HUES48 (cell line): ENCODE measurements at regions not wholly inside any gene's neighbourhood (a gene's known extent, or its start where the extent isn't known, plus 50 kb on each side); places are given as distances from the start of the nearest gene placed in this dataset.
"Not testable (repeated sequence)": the region's sequence is repeated elsewhere in the genome, so short reads cannot be mapped to it uniquely, and the experiment has no call there.

ENCODE experiments used
- H3K27ac ChIP-seq: one replicate; pipeline ENCODE4 v1.7.0; 2013; ENCODE audit warnings: low read depth, low read length, inconsistent platforms
- H3K27me3 ChIP-seq: 2 replicates; pipeline ENCODE4 v1.6.1; 2013; ENCODE audit warnings: mild to moderate bottlenecking, low read length; ENCODE audit not compliant: control insufficient read depth, insufficient read depth
- H3K36me3 ChIP-seq: 2 replicates; pipeline ENCODE4 v1.6.1; 2013; ENCODE audit warnings: low read length; ENCODE audit not compliant: control insufficient read depth, insufficient read depth
- H3K4me1 ChIP-seq: 2 replicates; pipeline ENCODE4 v1.6.1; 2013; ENCODE audit warnings: mild to moderate bottlenecking, low read length; ENCODE audit not compliant: control insufficient read depth, insufficient read depth
- H3K4me3 ChIP-seq: 2 replicates; pipeline ENCODE4 v1.5.1; 2013; ENCODE audit warnings: mild to moderate bottlenecking, low read depth, low read length
- H3K9ac ChIP-seq: 2 replicates; pipeline ENCODE4 v1.6.1; 2013; ENCODE audit warnings: mild to moderate bottlenecking, low read depth, low read length, moderate library complexity
- H3K9me3 ChIP-seq: 2 replicates; pipeline ENCODE4 v1.6.1; 2013; ENCODE audit warnings: low read length; ENCODE audit not compliant: control insufficient read depth, insufficient read depth

DNA sequence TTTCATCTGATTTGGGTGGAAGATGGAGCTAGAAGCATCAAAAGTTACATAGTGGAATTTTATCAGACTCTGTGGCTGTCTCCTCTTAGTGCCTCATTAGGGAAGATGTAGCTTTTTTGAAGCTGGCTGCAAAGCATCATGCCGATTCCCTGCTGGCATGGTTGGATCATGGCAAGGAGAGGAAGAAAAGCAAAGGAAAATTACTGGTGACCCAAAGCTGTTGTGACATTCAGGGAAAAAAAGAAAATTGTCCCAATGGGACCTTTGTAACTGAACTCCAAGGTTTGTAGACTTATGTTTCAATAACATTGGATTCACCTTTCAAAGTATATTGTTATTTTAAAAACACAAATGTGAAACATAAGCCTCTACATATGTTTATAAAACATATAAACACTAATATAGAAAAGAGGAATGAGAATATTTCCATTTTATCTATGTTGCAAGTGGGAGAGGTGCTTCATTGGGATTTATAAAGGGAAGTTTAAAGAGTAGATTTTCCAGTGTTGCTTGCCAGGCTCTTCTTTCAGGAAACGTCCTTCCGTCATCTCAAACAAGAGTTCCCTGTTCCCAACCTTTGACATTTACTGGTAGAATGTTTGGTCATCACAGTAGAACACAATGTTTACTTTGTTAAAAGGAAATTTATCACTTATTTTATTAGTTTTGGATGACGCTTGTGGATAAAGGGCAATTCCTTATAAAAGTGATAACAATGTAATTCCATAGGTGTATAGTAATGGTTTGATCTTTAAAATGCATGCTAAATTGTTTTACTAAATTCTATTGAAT, 190.1 kb upstream of the GPRIN3 start:
- no peaks in the 10 kb centered on the region for H3K9me3 ChIP-seq
- H3K27me3 ChIP-seq = no peaks in the 10 kb centered on the region
- H3K27ac ChIP-seq = no peak overlapping the region
- H3K9ac ChIP-seq = no peak overlapping the region
- peaks cover 15% of the 10 kb centered on the region for H3K4me1 ChIP-seq
- no peak overlapping the region for H3K4me3 ChIP-seq
- no peaks in the 10 kb centered on the region for H3K36me3 ChIP-seq

GRCh38 chr4:89496851-89497250, 189.3 kb upstream of the GPRIN3 start:
- no peaks in the 10 kb centered on the region for H3K36me3 ChIP-seq
- no peaks in the 10 kb centered on the region for H3K9me3 ChIP-seq
- no peak overlapping the region for H3K27ac ChIP-seq

GRCh38 chr4:89493367-89493766, 185.8 kb upstream of the GPRIN3 start:
- no peaks in the 10 kb centered on the region for H3K9me3 ChIP-seq
- no peak overlapping the region for H3K27ac ChIP-seq
- no peak overlapping the region for H3K9ac ChIP-seq
- H3K27me3 ChIP-seq = no peaks in the 10 kb centered on the region
- H3K4me1 ChIP-seq = peaks cover 30% of the 10 kb centered on the region
- H3K36me3 ChIP-seq = no peaks in the 10 kb centered on the region
- no peak overlapping the region for H3K4me3 ChIP-seq

More at GRCh38 chr4:89496851-89497250, 189.3 kb upstream of the GPRIN3 start:
- Histone ChIP-seq H3K9ac (no peak overlapping the region), H3K27me3 (no peaks in the 10 kb centered on the region), H3K4me3 (no peak overlapping the region), H3K4me1 (peaks cover 16% of the 10 kb centered on the region)

DNA sequence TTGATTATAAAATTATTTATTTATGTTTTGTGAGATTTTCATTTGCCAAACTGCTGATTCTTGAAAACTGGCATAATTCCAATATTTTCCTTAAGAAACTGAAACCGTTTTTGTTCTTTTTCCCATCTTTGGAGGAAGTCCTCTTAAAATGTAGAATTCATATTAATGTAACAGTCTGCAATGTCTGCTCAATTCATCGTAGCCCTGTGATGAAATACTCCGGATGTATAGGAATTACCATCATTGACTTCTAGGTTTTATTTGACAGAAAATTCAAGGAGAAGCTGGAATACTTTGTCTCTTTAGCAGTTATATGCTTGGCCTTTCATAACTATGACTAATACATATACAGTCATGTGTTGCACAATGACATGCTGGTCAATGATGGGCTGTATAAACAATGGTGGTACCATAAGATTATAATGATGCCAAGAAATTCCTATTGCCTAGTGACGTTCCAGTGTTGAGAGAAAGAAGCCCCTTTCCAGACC, 185.0 kb upstream of the GPRIN3 start:
- H3K27me3 ChIP-seq = no peaks in the 10 kb centered on the region
- no peaks in the 10 kb centered on the region for H3K36me3 ChIP-seq
- peak overlapping the region; percentile 12; the same call in 1 of the 2 replicates for H3K4me3 ChIP-seq
- no peak overlapping the region for H3K9ac ChIP-seq
- H3K27ac ChIP-seq = peak overlapping the region; percentile 72
- H3K9me3 ChIP-seq = no peaks in the 10 kb centered on the region
- peaks cover 30% of the 10 kb centered on the region for H3K4me1 ChIP-seq

- Histone ChIP-seq H3K27ac (peak overlapping the region; percentile 72), H3K4me1 (peaks cover 30% of the 10 kb centered on the region), H3K27me3 (no peaks in the 10 kb centered on the region), H3K36me3 (no peaks in the 10 kb centered on the region), H3K9me3 (no peaks in the 10 kb centered on the region), H3K9ac (no peak overlapping the region), H3K4me3 (peak overlapping the region; percentile 13; the same call in 1 of the 2 replicates)
Measured at GRCh38 chr4:89491761-89492160, 184.2 kb upstream of the GPRIN3 start.

DNA sequence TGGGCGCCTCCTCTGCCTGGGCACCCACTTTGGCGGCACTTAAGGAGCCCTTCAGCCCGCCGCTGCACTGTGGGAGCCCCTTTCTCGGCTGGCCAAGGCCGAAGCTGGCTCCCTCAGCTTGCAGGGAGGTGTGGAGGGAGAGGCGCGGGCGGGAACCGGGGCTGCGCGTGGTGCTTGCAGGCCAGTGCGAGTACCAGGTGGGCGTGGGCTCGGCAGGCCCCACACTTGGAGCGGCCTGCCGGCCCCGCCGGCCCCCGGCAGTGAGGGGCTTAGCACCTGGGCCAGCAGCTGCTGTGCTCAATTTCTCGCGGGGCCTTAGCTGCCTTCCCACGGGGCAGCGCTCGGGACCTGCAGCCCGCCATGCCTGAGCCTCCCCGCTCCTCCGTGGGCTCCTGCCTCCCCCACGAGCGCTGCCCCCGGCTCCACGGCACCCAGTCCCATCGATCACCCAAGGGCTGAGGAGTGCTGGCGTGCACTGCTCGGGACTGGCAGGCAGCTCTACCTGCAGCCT, 182.4 kb upstream of the GPRIN3 start:
- not testable (repeated sequence) for H3K9me3 ChIP-seq, H3K36me3 ChIP-seq, H3K9ac ChIP-seq, H3K27me3 ChIP-seq, H3K4me3 ChIP-seq, H3K27ac ChIP-seq
- peaks cover 30% of the 10 kb centered on the region for H3K4me1 ChIP-seq

GRCh38 chr4:89489338-89489771, 181.8 kb upstream of the GPRIN3 start:
- Histone ChIP-seq H3K9me3 (no peaks in the 10 kb centered on the region), H3K27ac (no peak overlapping the region), H3K4me3 (no peak overlapping the region), H3K9ac (no peak overlapping the region), H3K4me1 (peaks cover 30% of the 10 kb centered on the region), H3K27me3 (no peaks in the 10 kb centered on the region), H3K36me3 (no peaks in the 10 kb centered on the region)

DNA sequence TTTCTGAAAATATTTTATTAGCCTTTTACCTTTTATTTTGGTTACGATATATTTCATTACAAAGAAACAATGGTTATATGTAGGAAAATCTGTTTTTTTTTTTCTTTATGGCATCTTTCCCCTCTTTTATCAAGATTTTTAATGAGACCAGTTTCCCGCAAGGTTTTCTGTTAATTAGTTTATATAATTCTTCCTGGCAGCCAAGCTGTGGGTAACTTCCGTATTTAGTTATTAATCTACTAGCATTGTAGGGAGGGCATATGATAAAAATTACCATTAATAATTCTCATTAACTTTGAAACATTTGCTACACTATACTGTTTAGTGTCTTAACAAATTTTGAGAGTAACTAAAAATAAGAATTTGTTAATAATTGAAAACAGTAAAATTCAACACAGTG, 181.1 kb upstream of the GPRIN3 start:
- Histone ChIP-seq H3K36me3 (no peaks in the 10 kb centered on the region), H3K9me3 (no peaks in the 10 kb centered on the region), H3K27ac (no peak overlapping the region), H3K27me3 (no peaks in the 10 kb centered on the region), H3K4me1 (peaks cover 30% of the 10 kb centered on the region), H3K4me3 (no peak overlapping the region), H3K9ac (no peak overlapping the region)

DNA sequence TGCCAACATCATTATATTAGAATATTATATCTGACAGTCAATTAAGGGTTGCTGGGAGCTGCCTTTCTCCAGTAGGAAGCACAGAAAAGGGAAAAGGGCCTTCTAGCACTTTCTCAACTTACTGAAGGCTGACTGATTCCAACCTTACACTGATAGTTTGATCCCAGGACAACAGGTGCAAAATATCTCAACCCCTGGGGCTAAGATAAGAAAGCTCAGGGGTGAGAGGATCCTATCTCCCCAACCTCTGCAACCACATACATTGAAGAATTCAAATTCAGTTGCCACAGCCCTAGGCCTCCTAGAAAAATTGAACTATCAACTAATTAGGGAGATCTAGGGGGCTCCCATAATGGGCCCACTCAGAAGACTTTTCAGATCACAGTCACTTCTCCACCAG, 179.1 kb upstream of the GPRIN3 start:
- Histone ChIP-seq H3K4me3 (no peak overlapping the region), H3K36me3 (no peaks in the 10 kb centered on the region), H3K27me3 (no peaks in the 10 kb centered on the region), H3K9me3 (no peaks in the 10 kb centered on the region), H3K4me1 (peaks cover 12% of the 10 kb centered on the region), H3K27ac (no peak overlapping the region), H3K9ac (no peak overlapping the region)

- Histone ChIP-seq H3K9ac (no peak overlapping the region), H3K27me3 (no peaks in the 10 kb centered on the region), H3K4me1 (peaks cover 6% of the 10 kb centered on the region), H3K9me3 (no peaks in the 10 kb centered on the region), H3K4me3 (no peak overlapping the region), H3K36me3 (no peaks in the 10 kb centered on the region), H3K27ac (no peak overlapping the region)
Measured at GRCh38 chr4:89486042-89486441, 178.4 kb upstream of the GPRIN3 start.

GRCh38 chr4:89483833-89484232, 176.2 kb upstream of the GPRIN3 start:
- Histone ChIP-seq H3K36me3 (no peaks in the 10 kb centered on the region), H3K27me3 (no peaks in the 10 kb centered on the region), H3K4me1 (no peaks in the 10 kb centered on the region), H3K27ac (no peak overlapping the region), H3K9ac (no peak overlapping the region), H3K4me3 (no peak overlapping the region), H3K9me3 (no peaks in the 10 kb centered on the region)
